ENCODE measurements at regions not wholly inside any gene's neighbourhood (a gene's known extent, or its start where the extent isn't known, plus 50 kb on each side); places are given as distances from the start of the nearest gene placed in this dataset.
"Not testable (repeated sequence)": the region's sequence is repeated elsewhere in the genome, so short reads cannot be mapped to it uniquely, and the experiment has no call there.

- Mint-ChIP-seq H3K4me3 (no peak overlapping the region), H3K4me1 (no peaks in the 10 kb centered on the region), H3K27me3 (no peaks in the 10 kb centered on the region), H3K27ac (no peak overlapping the region), H3K9me3 (ENCODE audit: low read depth) (peaks cover 10% of the 10 kb centered on the region), H3K36me3 (no peaks in the 10 kb centered on the region)
- CTCF ChIA-PET: no interaction called here
- DNase-seq (no peak), ATAC-seq (no peak)
Observed at GRCh38 chr6:78379982-78380381, 487.4 kb upstream of the IRAK1BP1 start.

- no peaks in the 10 kb centered on the region for H3K36me3 Mint-ChIP-seq
- H3K27me3 Mint-ChIP-seq: no peaks in the 10 kb centered on the region
- no peak for DNase-seq
- peaks cover 13% of the 10 kb centered on the region for H3K9me3 Mint-ChIP-seq (ENCODE audit: low read depth)
- no peak overlapping the region for H3K27ac Mint-ChIP-seq
- no peak overlapping the region for H3K4me3 Mint-ChIP-seq
- CTCF ChIA-PET: no interaction called here
- H3K4me1 Mint-ChIP-seq: no peaks in the 10 kb centered on the region
- no peak for ATAC-seq
Observed at GRCh38 chr6:78380541-78380940, 486.8 kb upstream of the IRAK1BP1 start.

GRCh38 chr6:78383968-78384367 lies 483.4 kb upstream of the IRAK1BP1 start:
- H3K36me3 Mint-ChIP-seq: no peaks in the 10 kb centered on the region
- H3K27me3 Mint-ChIP-seq: no peaks in the 10 kb centered on the region
- H3K9me3 Mint-ChIP-seq (ENCODE audit: low read depth): peaks cover 18% of the 10 kb centered on the region
- no peak for ATAC-seq
- no peak overlapping the region for H3K27ac Mint-ChIP-seq
- DNase-seq: no peak
- no peaks in the 10 kb centered on the region for H3K4me1 Mint-ChIP-seq
- no peak overlapping the region for H3K4me3 Mint-ChIP-seq
- CTCF ChIA-PET: no interaction called here

GRCh38 chr6:78386854-78387253 lies 480.5 kb upstream of the IRAK1BP1 start:
- H3K4me1 Mint-ChIP-seq, H3K36me3 Mint-ChIP-seq, ATAC-seq, H3K27ac Mint-ChIP-seq, CTCF ChIA-PET, DNase-seq, H3K27me3 Mint-ChIP-seq, H3K4me3 Mint-ChIP-seq: not testable (repeated sequence)
- peaks cover 23% of the 10 kb centered on the region for H3K9me3 Mint-ChIP-seq (ENCODE audit: low read depth)

GRCh38 chr6:78390066-78390465 lies 477.3 kb upstream of the IRAK1BP1 start:
- Mint-ChIP-seq H3K9me3 (ENCODE audit: low read depth) (peaks cover 23% of the 10 kb centered on the region), H3K27ac (no peak overlapping the region), H3K27me3 (no peaks in the 10 kb centered on the region), H3K4me1 (no peaks in the 10 kb centered on the region), H3K36me3 (no peaks in the 10 kb centered on the region), H3K4me3 (no peak overlapping the region)
- CTCF ChIA-PET: no interaction called here
- ATAC-seq (no peak), DNase-seq (no peak)

- peaks cover 3% of the 10 kb centered on the region for H3K9me3 Mint-ChIP-seq (ENCODE audit: low read depth)
- no peaks in the 10 kb centered on the region for H3K36me3 Mint-ChIP-seq
- ATAC-seq: no peak
- DNase-seq: no peak
- H3K4me1 Mint-ChIP-seq: no peaks in the 10 kb centered on the region
- CTCF ChIA-PET: no interaction called here
- no peak overlapping the region for H3K27ac Mint-ChIP-seq
- no peaks in the 10 kb centered on the region for H3K27me3 Mint-ChIP-seq
- no peak overlapping the region for H3K4me3 Mint-ChIP-seq
Observed at GRCh38 chr6:78397499-78397898, 469.9 kb upstream of the IRAK1BP1 start.

GRCh38 chr6:78398292-78398691 lies 469.1 kb upstream of the IRAK1BP1 start:
- CTCF ChIA-PET: no interaction called here
- H3K27ac Mint-ChIP-seq: no peak overlapping the region
- H3K4me1 Mint-ChIP-seq: no peaks in the 10 kb centered on the region
- ATAC-seq (no peak), DNase-seq (no peak)
- H3K27me3 Mint-ChIP-seq: no peaks in the 10 kb centered on the region
- H3K9me3 Mint-ChIP-seq (ENCODE audit: low read depth): peaks cover 3% of the 10 kb centered on the region
- no peaks in the 10 kb centered on the region for H3K36me3 Mint-ChIP-seq
- H3K4me3 Mint-ChIP-seq: no peak overlapping the region

GRCh38 chr6:78400076-78400475 lies 467.3 kb upstream of the IRAK1BP1 start:
- H3K4me1 Mint-ChIP-seq: no peaks in the 10 kb centered on the region
- no peak for ATAC-seq
- CTCF ChIA-PET: interaction anchor here (0.6 kb wide), 1 partner anchor 64 kb away, joined by 3 read pairs; no protein-coding TSS in a partner anchor
- no peaks in the 10 kb centered on the region for H3K36me3 Mint-ChIP-seq
- DNase-seq: no peak
- H3K27me3 Mint-ChIP-seq: no peaks in the 10 kb centered on the region
- H3K9me3 Mint-ChIP-seq (ENCODE audit: low read depth): peaks cover 11% of the 10 kb centered on the region
- H3K4me3 Mint-ChIP-seq: no peak overlapping the region
- no peak overlapping the region for H3K27ac Mint-ChIP-seq

GRCh38 chr6:78427386-78427785 lies 440.0 kb upstream of the IRAK1BP1 start:
- CTCF ChIA-PET: no interaction called here
- H3K4me3 Mint-ChIP-seq: no peak overlapping the region
- peaks cover 1% of the 10 kb centered on the region for H3K9me3 Mint-ChIP-seq (ENCODE audit: low read depth)
- no peak overlapping the region for H3K27ac Mint-ChIP-seq
- H3K36me3 Mint-ChIP-seq: no peaks in the 10 kb centered on the region
- no peaks in the 10 kb centered on the region for H3K27me3 Mint-ChIP-seq
- DNase-seq: no peak
- H3K4me1 Mint-ChIP-seq: no peaks in the 10 kb centered on the region
- ATAC-seq: no peak

- DNase-seq (no peak), ATAC-seq (no peak)
- Mint-ChIP-seq H3K27ac (no peak overlapping the region), H3K9me3 (ENCODE audit: low read depth) (peaks cover 1% of the 10 kb centered on the region), H3K4me3 (no peak overlapping the region), H3K36me3 (no peaks in the 10 kb centered on the region), H3K27me3 (no peaks in the 10 kb centered on the region), H3K4me1 (no peaks in the 10 kb centered on the region)
- CTCF ChIA-PET: no interaction called here
Observed at GRCh38 chr6:78430521-78430920, 436.8 kb upstream of the IRAK1BP1 start.

GRCh38 chr6:78435671-78436070 lies 431.7 kb upstream of the IRAK1BP1 start:
- no peaks in the 10 kb centered on the region for H3K27me3 Mint-ChIP-seq
- CTCF ChIA-PET: no interaction called here
- DNase-seq: no peak
- no peaks in the 10 kb centered on the region for H3K9me3 Mint-ChIP-seq (ENCODE audit: low read depth)
- no peak for ATAC-seq
- no peak overlapping the region for H3K4me3 Mint-ChIP-seq
- H3K27ac Mint-ChIP-seq: no peak overlapping the region
- no peaks in the 10 kb centered on the region for H3K4me1 Mint-ChIP-seq
- H3K36me3 Mint-ChIP-seq: no peaks in the 10 kb centered on the region

GRCh38 chr6:78436335-78436734 lies 431.0 kb upstream of the IRAK1BP1 start:
- Mint-ChIP-seq H3K36me3 (no peaks in the 10 kb centered on the region), H3K9me3 (ENCODE audit: low read depth) (no peaks in the 10 kb centered on the region), H3K4me3 (no peak overlapping the region), H3K27ac (no peak overlapping the region), H3K27me3 (no peaks in the 10 kb centered on the region), H3K4me1 (no peaks in the 10 kb centered on the region)
- no peak for ATAC-seq
- CTCF ChIA-PET: no interaction called here
- no peak for DNase-seq

- ATAC-seq (no peak), DNase-seq (no peak)
- no peaks in the 10 kb centered on the region for H3K36me3 Mint-ChIP-seq
- no peaks in the 10 kb centered on the region for H3K9me3 Mint-ChIP-seq (ENCODE audit: low read depth)
- no peaks in the 10 kb centered on the region for H3K27me3 Mint-ChIP-seq
- no peak overlapping the region for H3K27ac Mint-ChIP-seq
- CTCF ChIA-PET: no interaction called here
- no peak overlapping the region for H3K4me3 Mint-ChIP-seq
- no peaks in the 10 kb centered on the region for H3K4me1 Mint-ChIP-seq
Observed at GRCh38 chr6:78438135-78438534, 429.2 kb upstream of the IRAK1BP1 start.

- H3K4me3 Mint-ChIP-seq: no peak overlapping the region
- no peak for ATAC-seq
- H3K4me1 Mint-ChIP-seq: no peaks in the 10 kb centered on the region
- CTCF ChIA-PET: no interaction called here
- no peaks in the 10 kb centered on the region for H3K27me3 Mint-ChIP-seq
- DNase-seq: no peak
- no peak overlapping the region for H3K27ac Mint-ChIP-seq
- H3K9me3 Mint-ChIP-seq (ENCODE audit: low read depth): no peaks in the 10 kb centered on the region
- no peaks in the 10 kb centered on the region for H3K36me3 Mint-ChIP-seq
Observed at GRCh38 chr6:78460711-78461110, 406.6 kb upstream of the IRAK1BP1 start.

- DNase-seq: no peak
- no peak overlapping the region for H3K27ac Mint-ChIP-seq
- H3K4me1 Mint-ChIP-seq: no peaks in the 10 kb centered on the region
- H3K4me3 Mint-ChIP-seq: no peak overlapping the region
- H3K36me3 Mint-ChIP-seq: no peaks in the 10 kb centered on the region
- H3K9me3 Mint-ChIP-seq (ENCODE audit: low read depth): peaks cover 3% of the 10 kb centered on the region
- no peaks in the 10 kb centered on the region for H3K27me3 Mint-ChIP-seq
- CTCF ChIA-PET: no interaction called here
- no peak for ATAC-seq
Observed at GRCh38 chr6:78462728-78463127, 404.6 kb upstream of the IRAK1BP1 start.
